H1 (cell line): ENCODE measurements at regions not wholly inside any gene's neighbourhood (a gene's known extent, or its start where the extent isn't known, plus 50 kb on each side); places are given as distances from the start of the nearest gene placed in this dataset.

ENCODE experiments used
- CTCF ChIA-PET: fragments of 300-600 bp; sonication (Branson Sonifier 250); formaldehyde crosslinking; loops from one replicate; lab custom pipeline; 2021; ENCODE audit not compliant: partially characterized antibody; lab: Charles Lee
- POLR2A ChIA-PET: fragments of 300-600 bp; sonication (Branson Sonifier 250); formaldehyde crosslinking; loops from one replicate; lab custom pipeline; 2021; ENCODE audit warnings: inconsistent platforms; ENCODE audit not compliant: partially characterized antibody; lab: Charles Lee
- DNase-seq, 2 experiments: peaks; one replicate each; pipeline versions ENCODE4 v3.0.0 to v3.0.0-alpha.2; 2010 to 2022; ENCODE audit warnings: low spot score in 2 of 2, low read depth in 1 of 2, mixed read lengths in 1 of 2
- FAIRE-seq: peaks from 2 replicates; lab custom pipeline; 2011; peaks lifted over from hg19 to GRCh38; lab: Jason Lieb, UNC
- H2AFZ ChIP-seq: 2 replicates; pipeline ENCODE4 v1.8.1; 2012; ENCODE audit warnings: low read length, inconsistent platforms
- H2AK5ac ChIP-seq: 2 replicates; pipeline ENCODE4 v1.6.1; 2013; ENCODE audit warnings: low read depth, low read length
- H2BK120ac ChIP-seq: replicated peaks from 2 replicates; pipeline ENCODE3; 2013; ENCODE audit warnings: low read depth, low read length, inconsistent platforms
- H2BK12ac ChIP-seq: 2 replicates; pipeline ENCODE4 v1.6.1; 2013; ENCODE audit warnings: low read depth, low read length
- H2BK15ac ChIP-seq: 2 replicates; pipeline ENCODE4 v1.6.1; 2013; ENCODE audit warnings: low read length
- H2BK20ac ChIP-seq: 2 replicates; pipeline ENCODE4 v1.6.1; 2013; ENCODE audit warnings: low read length
- H2BK5ac ChIP-seq: 2 replicates; pipeline ENCODE4 v1.6.1; 2013; ENCODE audit warnings: low read depth, low read length
- H3K14ac ChIP-seq: 2 replicates; pipeline ENCODE4 v1.6.1; 2013; ENCODE audit warnings: inconsistent platforms; ENCODE audit not compliant: insufficient read length
- H3K18ac ChIP-seq: 2 replicates; pipeline ENCODE4 v1.6.1; 2013; ENCODE audit warnings: low read length; ENCODE audit errors: extremely low read depth
- H3K23ac ChIP-seq: 2 replicates; pipeline ENCODE4 v1.6.1; 2013; ENCODE audit warnings: inconsistent platforms; ENCODE audit not compliant: insufficient read length
- H3K23me2 ChIP-seq: 2 replicates; pipeline ENCODE4 v1.6.1; 2013; ENCODE audit warnings: low read depth, low read length
- H3K27ac ChIP-seq: 2 replicates; pipeline ENCODE4 v1.6.1; 2011; ENCODE audit warnings: low read depth, low read length, inconsistent platforms
- H3K27me3 ChIP-seq, 4 experiments: replicated peaks in 1 of 4; 1 replicate in 1 of 4; 2 replicates in 3 of 4; pipeline versions ENCODE4 v1.6.1 to v1.8.1; 2011 to 2013; ENCODE audit warnings: low read length in 3 of 4, mild to moderate bottlenecking in 3 of 4, inconsistent platforms in 2 of 4, mixed read lengths in 2 of 4, moderate library complexity in 1 of 4; ENCODE audit not compliant: control insufficient read depth in 3 of 4, insufficient read depth in 3 of 4; ENCODE audit errors: extremely low read depth in 1 of 4
- H3K36me3 ChIP-seq, 4 experiments: 2 replicates each; pipeline versions ENCODE4 v1.6.1 to v1.8.1; 2011 to 2013; ENCODE audit warnings: mild to moderate bottlenecking in 4 of 4, low read length in 3 of 4, moderate library complexity in 2 of 4, control low read depth in 1 of 4, inconsistent platforms in 1 of 4; ENCODE audit not compliant: insufficient read depth in 4 of 4, control insufficient read depth in 2 of 4
- H3K4ac ChIP-seq: replicated peaks from 2 replicates; pipeline ENCODE3; 2013; ENCODE audit warnings: low read length, low read depth, mixed read lengths, inconsistent platforms; ENCODE audit not compliant: insufficient read length
- H3K4me1 ChIP-seq, 4 experiments: replicated peaks in 1 of 4; 1 replicate in 1 of 4; 2 replicates in 3 of 4; pipeline versions ENCODE4 v1.6.1 to v1.8.1; 2011 to 2013; ENCODE audit warnings: low read length in 3 of 4, inconsistent platforms in 2 of 4, mixed read lengths in 1 of 4; ENCODE audit not compliant: insufficient read depth in 4 of 4, control insufficient read depth in 3 of 4
- H3K4me2 ChIP-seq, 2 experiments: 2 replicates each; pipeline versions ENCODE4 v1.6.1 to v1.8.1; 2011 to 2013; ENCODE audit warnings: low read depth in 2 of 2, low read length in 2 of 2, control low read depth in 1 of 2, inconsistent platforms in 1 of 2, mild to moderate bottlenecking in 1 of 2; ENCODE audit not compliant: insufficient read depth in 1 of 2
- H3K4me3 ChIP-seq, 4 experiments: fragments of 200-600, 300-600 bp in 1 of 4; sonication (generic), shearing (Covaris generic), sonication (Bioruptor Twin) in 1 of 4; 2 replicates each; pipeline versions ENCODE4 v1.5.1 to v1.8.1; 2011 to 2016; ENCODE audit warnings: low read length in 4 of 4, low read depth in 3 of 4, control low read depth in 2 of 4, inconsistent platforms in 2 of 4, mild to moderate bottlenecking in 2 of 4, mixed read lengths in 1 of 4, moderate library complexity in 1 of 4; ENCODE audit not compliant: insufficient read depth in 2 of 4; ENCODE audit errors: extremely low read depth in 1 of 4
- H3K56ac ChIP-seq: replicated peaks from 2 replicates; pipeline ENCODE3; 2013; ENCODE audit warnings: low read depth, mild to moderate bottlenecking, mixed read lengths, low read length, inconsistent platforms; ENCODE audit not compliant: insufficient read length
- H3K79me1 ChIP-seq: 2 replicates; pipeline ENCODE4 v1.6.1; 2013; ENCODE audit warnings: low read depth, low read length, control low read depth
- H3K79me2 ChIP-seq, 2 experiments: 2 replicates each; pipeline versions ENCODE4 v1.6.1 to v1.8.1; 2012 to 2013; ENCODE audit warnings: low read length in 2 of 2, mild to moderate bottlenecking in 2 of 2, inconsistent platforms in 1 of 2; ENCODE audit not compliant: insufficient read depth in 2 of 2, control insufficient read depth in 1 of 2
- H3K9ac ChIP-seq, 4 experiments: replicated peaks in 1 of 4; 1 replicate in 1 of 4; 2 replicates in 3 of 4; pipeline versions ENCODE4 v1.6.1 to v1.8.1; 2011 to 2013; ENCODE audit warnings: low read depth in 3 of 4, low read length in 3 of 4, control low read depth in 2 of 4, mild to moderate bottlenecking in 2 of 4, moderate library complexity in 2 of 4, inconsistent platforms in 1 of 4; ENCODE audit errors: extremely low read depth in 1 of 4
- H3K9me3 ChIP-seq, 2 experiments: 2 replicates each; pipeline versions ENCODE4 v1.6.1 to v1.8.1; 2012 to 2013; ENCODE audit warnings: mild to moderate bottlenecking in 2 of 2, moderate library complexity in 2 of 2, control low read depth in 1 of 2, inconsistent platforms in 1 of 2, low read depth in 1 of 2, low read length in 1 of 2, mixed read lengths in 1 of 2; ENCODE audit not compliant: insufficient read depth in 2 of 2
- H4K20me1 ChIP-seq, 2 experiments: replicated peaks in 1 of 2; 2 replicates each; pipeline versions ENCODE3 to v1.8.1; 2011 to 2013; ENCODE audit warnings: inconsistent platforms in 2 of 2, low read length in 2 of 2, mild to moderate bottlenecking in 1 of 2; ENCODE audit not compliant: insufficient read depth in 2 of 2, control insufficient read depth in 1 of 2
- H4K5ac ChIP-seq: 2 replicates; pipeline ENCODE4 v1.6.1; 2013; ENCODE audit warnings: low read length, low read depth, mixed read lengths, inconsistent platforms; ENCODE audit not compliant: insufficient read length
- H4K8ac ChIP-seq: 2 replicates; pipeline ENCODE4 v1.8.0; 2013; ENCODE audit warnings: mild to moderate bottlenecking, moderate library complexity, low read length, inconsistent platforms; ENCODE audit not compliant: insufficient read depth; ENCODE audit errors: extremely low read depth
- H4K91ac ChIP-seq: replicated peaks from 2 replicates; pipeline ENCODE3; 2013; ENCODE audit warnings: low read length, mixed read lengths, inconsistent platforms; ENCODE audit not compliant: insufficient read length
- BACH1 ChIP-seq: IDR thresholded peaks from 2 replicates; pipeline ENCODE4 v1.6.1; 2012; ENCODE audit warnings: low read length, improper control_type of control experiment
- CBX8 ChIP-seq: fragments of 300-800, 300-1000 bp; sonication (generic); IDR thresholded peaks from 2 replicates; pipeline ENCODE4 v1.7.1; 2016; ENCODE audit warnings: low read depth, low read length, borderline replicate concordance
- HDAC6 ChIP-seq: IDR thresholded peaks from one replicate; pipeline ENCODE4 v1.7.1; 2012; ENCODE audit warnings: low read depth, mild to moderate bottlenecking, inconsistent platforms, low read length, moderate library complexity
- JUN ChIP-seq: IDR thresholded peaks from 2 replicates; pipeline ENCODE4 v1.6.1; 2011; ENCODE audit warnings: low read depth, mild to moderate bottlenecking, improper control_type of control experiment, low read length
- POLR2AphosphoS5 ChIP-seq: IDR thresholded peaks from 2 replicates; pipeline ENCODE4 v1.6.1; 2011; ENCODE audit warnings: low read depth, low read length
- SIRT6 ChIP-seq: IDR thresholded peaks from one replicate; pipeline ENCODE4 v1.7.1; 2012; ENCODE audit warnings: low read length, inconsistent platforms
- SP1 ChIP-seq: IDR thresholded peaks from 2 replicates; pipeline ENCODE4 v1.6.1; 2011; ENCODE audit warnings: low read depth, low read length
- TAF7 ChIP-seq: optimal IDR thresholded peaks from 2 replicates; pipeline ENCODE3; 2011; ENCODE audit warnings: low read depth, mild to moderate bottlenecking, inconsistent platforms, low read length, moderate library complexity, borderline replicate concordance
- WGBS, 2 experiments: shearing (Covaris generic) in 1 of 2; methylation state at CpG; one replicate each; pipeline versions ENCODE4 v1.1.6 to v1.1.7; 2013 to 2015; ENCODE audit warnings: low lambda C conversion rate in 2 of 2, mixed read lengths in 2 of 2, inconsistent platforms in 1 of 2, low coverage in 1 of 2, missing lambda C conversion rate in 1 of 2; ENCODE audit not compliant: insufficient replicate concordance in 2 of 2, insufficient coverage in 1 of 2, insufficient read length in 1 of 2; ENCODE audit errors: extremely low coverage in 1 of 2, missing lambda C conversion rate in 1 of 2; 5-methylcytosine and 5-hydroxymethylcytosine counted together

DNA sequence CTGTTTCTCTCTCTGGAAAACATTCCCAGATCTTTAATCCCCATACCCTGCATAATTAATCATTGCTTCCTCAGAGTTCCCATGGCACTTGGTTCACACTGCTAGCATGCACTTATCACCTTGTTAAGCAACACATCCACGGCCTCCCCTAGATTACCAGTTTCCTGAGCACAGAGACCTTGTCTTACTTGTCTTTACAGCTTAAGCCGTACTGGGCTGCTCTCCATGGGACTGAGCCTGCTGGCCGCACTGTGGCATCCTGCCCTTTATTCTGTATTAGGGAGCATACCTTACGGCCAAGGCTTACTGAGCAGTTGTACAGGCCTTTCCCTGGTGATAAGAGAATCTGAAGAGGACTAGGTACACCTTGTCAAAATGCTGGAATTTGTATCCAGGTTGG, 190.2 kb downstream of the REEP3 start:
- H2BK12ac ChIP-seq: peak overlapping the region; percentile 9; the same call in 1 of the 2 replicates
- no peak overlapping the region for H3K9ac ChIP-seq
- H4K8ac ChIP-seq: no peak overlapping the region
- no peak for TF ChIP-seq CBX8
- no peak for TF ChIP-seq JUN
- no peak for TF ChIP-seq HDAC6
- TF ChIP-seq POLR2AphosphoS5: no peak
- no peak for TF ChIP-seq BACH1
- TF ChIP-seq TAF7: no peak
- TF ChIP-seq SP1: no peak
- TF ChIP-seq SIRT6: no peak
- TF ChIP-seq, all 59 proteins: peak for 0
- no peak overlapping the region for H2BK120ac ChIP-seq
- no peak overlapping the region for H4K5ac ChIP-seq
- no peaks in the 10 kb centered on the region for H3K9me3 ChIP-seq
- no peaks in the 10 kb centered on the region for H3K36me3 ChIP-seq
- H3K27me3 ChIP-seq: no peaks in the 10 kb centered on the region
- no peak overlapping the region for H3K27ac ChIP-seq
- CTCF ChIA-PET: interaction anchor here (0.6 to 2.3 kb wide), 7 partner anchors 9 to 545 kb away, joined by 3 to 9 read pairs (median 5); no protein-coding TSS in a partner anchor
- peak overlapping the region; percentile 53; the same call in 1 of the 2 replicates for H3K18ac ChIP-seq
- no peak overlapping the region for H3K56ac ChIP-seq
- no peak overlapping the region for H2AFZ ChIP-seq
- no peak overlapping the region; the same call in 1 of the 2 replicates for H2BK5ac ChIP-seq
- H2AK5ac ChIP-seq: no peak overlapping the region
- H3K14ac ChIP-seq: no peak overlapping the region
- no peak overlapping the region; the same call in none of the 2 replicates for H2BK20ac ChIP-seq
- peaks cover 13 to 27% (median 22%) of the 10 kb centered on the region in 4 experiments for H3K4me1 ChIP-seq
- no peaks in the 10 kb centered on the region for H3K79me1 ChIP-seq
- no peaks in the 10 kb centered on the region for H3K79me2 ChIP-seq
- no peak overlapping the region for H3K23ac ChIP-seq
- no peaks in the 10 kb centered on the region for H3K23me2 ChIP-seq
- 79% methylated on average over 4 of the region's 4 CpGs; no CpG with 5 or more reads in 1 of the 2 experiments for WGBS, 2 experiments
- H4K20me1 ChIP-seq: no peaks in the 10 kb centered on the region
- DNase-seq (no peak), FAIRE-seq (no peak)
- no peak overlapping the region for H3K4me3 ChIP-seq
- H3K4me2 ChIP-seq: no peak overlapping the region
- POLR2A ChIA-PET: interaction anchor here (0.9 to 1.9 kb wide), 4 partner anchors 8 to 82 kb away, joined by 3 to 6 read pairs (median 4); no protein-coding TSS in a partner anchor
- H2BK15ac ChIP-seq: no peak overlapping the region
- no peak overlapping the region for H4K91ac ChIP-seq
- H3K4ac ChIP-seq: no peak overlapping the region
